HG03280 (cell line): ENCODE measurements at regions not wholly inside any gene's neighbourhood (a gene's known extent, or its start where the extent isn't known, plus 50 kb on each side); places are given as distances from the start of the nearest gene placed in this dataset.

ENCODE experiments used
- ATAC-seq: cut with Tn5 transposase; IDR thresholded peaks from one replicate; pipeline ENCODE4 v1.9.1; 2021; ENCODE audit warnings: mild to moderate bottlenecking, moderate library complexity; ENCODE audit not compliant: unreplicated experiment

- ATAC-seq = peak; percentile 89
Measured at GRCh38 chr11:116073854-116074837, 569.9 kb upstream of the CADM1 start.

- ATAC-seq = no peak
Measured at GRCh38 chr11:116072601-116073410, 568.6 kb upstream of the CADM1 start.

GRCh38 chr11:116072133-116072532 is 567.9 kb upstream of the CADM1 start:
- no peak for ATAC-seq

GRCh38 chr11:116071241-116071640 is 567.0 kb upstream of the CADM1 start:
- ATAC-seq = no peak

- no peak for ATAC-seq
Measured at GRCh38 chr11:116070520-116070919, 566.3 kb upstream of the CADM1 start.

- no peak for ATAC-seq
Measured at GRCh38 chr11:116066777-116067176, 562.6 kb upstream of the CADM1 start.

- no peak for ATAC-seq
Measured at GRCh38 chr11:116065986-116066385, 561.8 kb upstream of the CADM1 start.

- ATAC-seq = no peak
Measured at GRCh38 chr11:116065191-116065895, 561.1 kb upstream of the CADM1 start.

- no peak for ATAC-seq
Measured at GRCh38 chr11:116062490-116063171, 558.4 kb upstream of the CADM1 start.

- ATAC-seq = no peak
Measured at GRCh38 chr11:116062129-116062489, 557.9 kb upstream of the CADM1 start.

- no peak for ATAC-seq
Measured at GRCh38 chr11:116061322-116061721, 557.1 kb upstream of the CADM1 start.

- no peak for ATAC-seq
Measured at GRCh38 chr11:116059919-116060318, 555.7 kb upstream of the CADM1 start.

- ATAC-seq = no peak
Measured at GRCh38 chr11:116057000-116057399, 552.8 kb upstream of the CADM1 start.

GRCh38 chr11:116055064-116055463 is 550.8 kb upstream of the CADM1 start:
- no peak for ATAC-seq

GRCh38 chr11:116053548-116053919 is 549.3 kb upstream of the CADM1 start:
- no peak for ATAC-seq

- no peak for ATAC-seq
Measured at GRCh38 chr11:116052603-116053547, 548.7 kb upstream of the CADM1 start.

GRCh38 chr11:116051494-116051893 is 547.3 kb upstream of the CADM1 start:
- ATAC-seq = no peak

- ATAC-seq = no peak
Measured at GRCh38 chr11:116049383-116049782, 545.2 kb upstream of the CADM1 start.

GRCh38 chr11:116046127-116046526 is 541.9 kb upstream of the CADM1 start:
- ATAC-seq = no peak

- no peak for ATAC-seq
Measured at GRCh38 chr11:116044941-116045340, 540.7 kb upstream of the CADM1 start.
